ENCODE measurements at regions not wholly inside any gene's neighbourhood (a gene's known extent, or its start where the extent isn't known, plus 50 kb on each side); places are given as distances from the start of the nearest gene placed in this dataset.
"Not testable (repeated sequence)": the region's sequence is repeated elsewhere in the genome, so short reads cannot be mapped to it uniquely, and the experiment has no call there.

GRCh38 chr11:88061111-88061510 lies 114.1 kb downstream of the RAB38 start:
- no peak for DNase-seq

- DNase-seq: peak; percentile 58
These were observed 115.9 kb downstream of the RAB38 start for GRCh38 chr11:88059326-88059725.

GRCh38 chr11:88051396-88051795 lies 123.8 kb downstream of the RAB38 start:
- DNase-seq: peak; percentile 3

GRCh38 chr11:88050247-88050646 lies 125.0 kb downstream of the RAB38 start:
- DNase-seq: no peak

GRCh38 chr11:88045288-88045687 lies 130.0 kb downstream of the RAB38 start:
- DNase-seq: not testable (repeated sequence)

GRCh38 chr11:88044658-88045057 lies 130.6 kb downstream of the RAB38 start:
- not testable (repeated sequence) for DNase-seq

- DNase-seq: no peak
These were observed 132.1 kb downstream of the RAB38 start for GRCh38 chr11:88043149-88043548.

GRCh38 chr11:88042647-88043046 lies 132.6 kb downstream of the RAB38 start:
- DNase-seq: no peak

GRCh38 chr11:88042238-88042637 lies 133.0 kb downstream of the RAB38 start:
- DNase-seq: no peak

GRCh38 chr11:88041679-88042078 lies 133.6 kb downstream of the RAB38 start:
- no peak for DNase-seq

- no peak for DNase-seq
These were observed 135.1 kb downstream of the RAB38 start for GRCh38 chr11:88040148-88040496.

GRCh38 chr11:88039476-88040147 lies 135.6 kb downstream of the RAB38 start:
- no peak for DNase-seq

GRCh38 chr11:88038063-88038462 lies 137.2 kb downstream of the RAB38 start:
- DNase-seq: no peak

GRCh38 chr11:88036701-88037100 lies 138.5 kb downstream of the RAB38 start:
- no peak for DNase-seq

- peak; percentile 50 for DNase-seq
These were observed 140.0 kb downstream of the RAB38 start for GRCh38 chr11:88035271-88035670.

- no peak for DNase-seq
These were observed 157.6 kb downstream of the RAB38 start for GRCh38 chr11:88017666-88018065.

GRCh38 chr11:88016392-88017170 lies 158.7 kb downstream of the RAB38 start:
- peak; percentile 83 for DNase-seq

- no peak for DNase-seq
These were observed 160.1 kb downstream of the RAB38 start for GRCh38 chr11:88015170-88015569.

- no peak for DNase-seq
These were observed 161.7 kb downstream of the RAB38 start for GRCh38 chr11:88013508-88014065.

GRCh38 chr11:88012456-88012855 lies 162.8 kb downstream of the RAB38 start:
- DNase-seq: no peak

- no peak for DNase-seq
These were observed 199.2 kb downstream of the RAB38 start for GRCh38 chr11:87976009-87976408.

- DNase-seq: no peak
These were observed 200.4 kb downstream of the RAB38 start for GRCh38 chr11:87974797-87975196.

- no peak for DNase-seq
These were observed 203.1 kb downstream of the RAB38 start for GRCh38 chr11:87972133-87972532.

- no peak for DNase-seq
These were observed 203.9 kb downstream of the RAB38 start for GRCh38 chr11:87971354-87971753.

All from fibroblast of upper back skin (primary cell).